Activated CD4-positive, CD25-positive, alpha-beta regulatory T cell (primary cell): ENCODE measurements at regions not wholly inside any gene's neighbourhood (a gene's known extent, or its start where the extent isn't known, plus 50 kb on each side); places are given as distances from the start of the nearest gene placed in this dataset.

Source experiments
- DNase-seq, 4 experiments: peaks; one replicate each; lab custom pipeline; 2025; lab: John Stamatoyannopoulos, UW

- no peak for DNase-seq
Observed at GRCh38 chr15:94677202-94677790, 445.9 kb downstream of the MCTP2 start.

DNA sequence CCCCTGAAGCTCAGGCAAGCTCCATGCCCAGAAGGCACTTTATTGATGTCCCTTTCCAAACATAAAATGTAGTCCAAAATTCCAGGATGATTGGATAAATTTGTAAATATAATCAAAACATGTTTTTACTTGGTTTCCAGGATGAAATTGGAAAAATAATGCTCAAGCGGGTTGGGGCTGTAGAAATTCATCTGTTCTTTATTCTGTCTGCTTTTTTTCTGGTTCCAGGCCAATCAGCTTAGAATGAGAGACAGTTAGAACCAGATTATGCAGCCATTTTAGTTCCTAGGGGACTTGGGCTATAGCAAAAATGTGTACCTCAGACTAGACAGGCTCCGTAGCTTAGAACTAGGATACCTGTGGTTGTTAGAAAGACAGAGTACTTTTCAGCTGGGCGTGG is 450.8 kb downstream of the MCTP2 start:
- no peak for DNase-seq

DNA sequence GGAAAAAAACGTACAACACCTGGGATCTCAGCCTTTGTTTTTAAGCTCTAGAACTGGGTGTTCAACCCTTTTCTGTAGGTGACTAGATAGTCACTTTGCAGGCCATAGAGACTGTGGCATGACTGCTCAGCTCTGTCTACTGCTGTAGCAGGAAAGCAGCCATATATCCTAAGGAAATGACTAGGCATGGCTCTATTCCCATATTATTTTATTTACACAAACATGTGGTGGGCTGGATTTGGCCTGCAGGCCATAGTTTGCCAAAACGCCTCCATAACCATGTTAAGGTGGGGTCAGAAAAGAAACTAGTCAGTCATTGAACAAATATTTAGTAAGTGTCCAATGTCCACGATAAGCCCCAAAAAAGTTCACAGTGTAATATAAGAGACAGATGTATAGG is 452.5 kb downstream of the MCTP2 start:
- DNase-seq, result no peak

DNA sequence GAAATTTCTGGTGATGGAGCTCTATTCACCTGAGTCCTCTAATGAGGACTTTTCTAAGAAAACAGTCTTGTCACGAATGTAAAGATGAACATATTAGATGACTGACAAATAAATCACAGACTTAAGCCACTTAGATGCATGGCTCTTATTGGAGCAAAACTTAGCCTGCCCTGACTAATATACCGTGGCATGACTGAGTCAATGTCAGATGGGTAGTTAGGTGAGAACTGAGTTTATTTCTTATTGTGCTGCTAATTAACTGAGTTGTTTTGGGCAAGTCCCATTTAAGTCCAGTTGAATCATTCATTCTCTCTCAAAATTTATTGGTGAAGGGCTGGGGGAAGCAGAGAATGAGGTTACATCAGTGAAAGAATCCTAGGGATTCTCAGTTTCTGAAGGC is 459.8 kb downstream of the MCTP2 start:
- DNase-seq, result no peak

DNA sequence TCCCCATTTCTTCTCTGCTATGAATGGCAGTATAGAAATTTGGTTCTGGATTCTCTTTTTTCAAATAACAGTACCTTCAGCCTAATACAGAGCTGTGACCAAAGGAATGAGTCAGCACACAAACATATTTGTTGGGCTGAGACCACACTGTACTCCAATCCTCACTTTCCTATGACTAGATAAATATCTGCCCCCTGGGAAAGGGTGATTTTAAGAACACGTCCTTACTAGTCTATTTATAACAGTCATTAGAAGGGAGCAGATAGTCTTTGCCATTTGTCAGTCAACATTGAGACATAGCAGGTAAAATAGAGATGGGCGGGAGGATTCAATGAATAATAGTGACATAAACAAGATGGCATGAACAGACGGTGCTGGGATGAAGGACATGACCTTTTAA is 461.3 kb downstream of the MCTP2 start:
- no peak for DNase-seq

DNA sequence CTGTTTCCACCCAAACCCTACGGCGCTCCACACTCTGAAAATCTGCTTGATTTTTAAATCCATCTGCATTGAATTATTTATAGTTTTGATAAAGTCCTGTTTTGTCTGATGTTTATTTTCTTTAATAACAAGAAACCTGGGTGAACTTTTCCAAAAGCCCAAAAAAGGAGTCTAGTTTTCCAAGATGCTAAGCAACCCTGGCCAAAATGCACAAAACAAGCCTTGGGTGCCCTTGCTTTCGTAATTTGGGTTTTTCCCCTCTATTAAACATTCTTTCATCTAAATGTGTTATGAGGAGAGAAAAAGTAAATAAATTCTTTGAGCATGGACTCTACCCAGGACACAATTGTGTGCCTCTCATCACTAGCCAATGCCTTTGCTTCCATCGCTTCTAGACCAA is 468.9 kb downstream of the MCTP2 start:
- no peak for DNase-seq

GRCh38 chr15:94701281-94701985 is 470.1 kb downstream of the MCTP2 start:
- no peak for DNase-seq

GRCh38 chr15:94703596-94703995 is 472.2 kb downstream of the MCTP2 start:
- DNase-seq, result no peak

DNA sequence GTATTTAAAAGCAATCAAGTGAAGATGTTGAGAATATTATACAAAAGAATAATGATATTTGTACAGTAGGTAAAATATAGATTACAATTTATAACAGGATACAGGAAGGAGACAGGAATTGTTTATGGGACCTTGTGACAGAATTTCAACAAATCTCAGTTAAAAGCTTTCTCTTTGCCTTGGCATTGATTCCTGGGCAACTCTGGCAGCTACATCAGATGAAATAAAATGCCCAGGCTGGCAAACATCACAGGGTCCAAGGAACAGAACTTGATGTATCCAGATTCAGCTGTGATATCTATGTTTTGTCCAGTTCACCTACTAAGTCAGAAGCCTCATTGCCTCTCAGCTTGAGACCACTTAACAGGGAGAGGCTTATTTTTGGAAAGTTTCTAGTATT is 473.1 kb downstream of the MCTP2 start:
- no peak for DNase-seq

GRCh38 chr15:94704946-94705345 is 473.6 kb downstream of the MCTP2 start:
- no peak for DNase-seq

DNA sequence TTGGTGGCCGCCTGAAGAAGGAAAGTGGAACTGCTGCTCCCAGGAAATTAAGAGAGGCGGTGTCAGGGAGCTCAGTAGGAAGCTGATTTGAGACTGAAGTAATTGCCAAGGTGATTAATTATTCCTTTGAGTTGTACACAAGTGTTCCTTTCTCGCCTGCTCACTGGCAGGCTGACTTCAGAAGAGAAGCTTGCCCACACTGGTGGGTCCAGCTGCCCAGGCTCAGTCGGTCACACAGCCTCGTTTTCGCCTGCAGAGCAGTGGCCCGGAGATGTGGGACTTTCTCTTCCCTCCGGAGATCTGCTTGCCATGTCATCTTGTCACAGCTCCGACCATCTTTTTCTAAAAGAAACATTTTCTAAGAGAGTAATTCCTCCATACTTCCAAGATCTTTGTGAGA is 478.0 kb downstream of the MCTP2 start:
- no peak for DNase-seq

DNA sequence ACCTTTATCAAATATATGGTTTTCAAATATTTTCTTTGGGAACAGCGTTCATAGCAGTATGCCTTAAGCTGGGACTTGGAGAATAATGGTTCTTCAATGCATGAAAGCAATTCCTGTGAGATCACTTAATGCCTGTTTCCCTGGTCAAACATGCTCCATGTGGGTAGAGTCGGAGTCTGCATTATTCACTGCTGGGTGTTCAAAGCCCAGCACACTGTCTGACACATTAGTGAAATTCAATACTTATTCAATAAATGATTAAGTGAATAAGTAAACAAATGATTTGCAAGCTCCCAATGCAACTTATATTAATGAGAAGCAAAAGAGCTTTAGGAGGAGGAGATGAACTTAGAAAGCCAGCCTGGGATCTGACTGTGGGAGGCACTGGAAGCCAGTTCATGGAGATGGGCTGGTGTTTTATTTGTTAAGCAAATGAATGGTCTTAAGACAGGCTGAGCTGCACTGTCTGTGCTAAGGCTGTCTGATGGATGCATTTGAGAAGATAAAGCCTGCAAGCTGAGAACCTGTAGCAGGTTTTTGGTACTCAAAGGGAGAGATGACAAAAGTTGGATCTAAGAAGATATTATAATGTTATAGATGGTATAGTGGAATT is 490.8 kb downstream of the MCTP2 start:
- DNase-seq, result no peak

GRCh38 chr15:94723801-94724200 is 492.4 kb downstream of the MCTP2 start:
- DNase-seq, result no peak

- DNase-seq, result no peak
Observed at GRCh38 chr15:94731286-94731685, 499.9 kb downstream of the MCTP2 start.

DNA sequence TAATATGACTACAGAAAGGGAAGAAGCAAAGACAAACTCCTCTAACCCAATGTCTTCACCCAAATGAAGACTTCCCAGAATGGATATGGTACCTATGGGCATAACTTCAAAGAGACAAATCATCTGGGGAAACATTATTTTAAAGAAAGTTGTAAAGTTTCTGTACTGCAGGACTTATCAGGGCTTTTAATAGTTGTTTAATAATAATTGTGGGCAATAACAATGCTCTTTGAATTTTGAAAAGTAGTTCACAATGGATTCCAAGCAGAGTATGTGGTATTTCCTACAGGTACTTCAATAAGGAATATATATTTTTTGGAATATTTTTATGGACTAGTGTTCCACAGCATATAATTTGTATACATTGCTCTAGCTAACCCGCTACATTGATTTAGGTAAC is 503.1 kb downstream of the MCTP2 start:
- DNase-seq, result no peak

DNA sequence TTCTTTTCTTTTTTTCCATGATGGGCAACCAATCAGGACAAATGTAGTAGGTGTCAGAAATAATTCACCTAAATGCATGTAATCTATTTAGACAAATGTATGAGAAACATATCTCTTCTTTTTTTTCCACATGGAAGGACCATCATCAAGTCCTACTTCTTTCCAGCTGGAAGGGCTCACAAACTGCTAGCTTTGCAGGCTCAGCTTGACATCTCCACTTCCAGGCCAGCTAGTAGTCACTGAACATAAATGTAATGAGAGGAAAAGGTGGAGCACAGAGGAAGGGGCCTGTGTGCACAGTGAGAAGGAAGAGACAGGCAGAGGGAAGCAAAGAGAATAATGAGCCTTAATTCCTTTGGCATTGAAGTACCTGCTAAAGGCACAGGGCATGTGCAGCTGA is 504.9 kb downstream of the MCTP2 start:
- DNase-seq, result no peak

DNA sequence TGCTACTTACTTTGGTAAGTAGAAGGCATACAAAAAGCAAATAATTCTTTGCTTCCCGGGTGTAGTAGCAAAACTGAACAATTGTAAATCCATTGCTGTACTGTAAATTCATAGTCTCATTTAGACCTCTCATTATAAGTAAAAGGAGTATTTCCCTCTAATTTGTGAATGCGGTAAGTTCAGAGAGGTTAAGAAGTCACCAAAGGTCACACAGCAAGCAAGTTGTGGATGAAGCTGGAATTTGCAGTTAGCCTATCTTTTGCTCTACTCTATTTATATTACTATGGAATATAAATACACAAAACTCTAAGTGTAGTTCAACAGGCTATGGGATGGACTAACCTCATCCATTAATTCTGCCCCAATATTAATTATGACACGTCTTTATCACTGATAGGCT is 508.3 kb downstream of the MCTP2 start:
- DNase-seq, result no peak

- no peak for DNase-seq
Observed at GRCh38 chr15:94740469-94740868, 509.1 kb downstream of the MCTP2 start.

DNA sequence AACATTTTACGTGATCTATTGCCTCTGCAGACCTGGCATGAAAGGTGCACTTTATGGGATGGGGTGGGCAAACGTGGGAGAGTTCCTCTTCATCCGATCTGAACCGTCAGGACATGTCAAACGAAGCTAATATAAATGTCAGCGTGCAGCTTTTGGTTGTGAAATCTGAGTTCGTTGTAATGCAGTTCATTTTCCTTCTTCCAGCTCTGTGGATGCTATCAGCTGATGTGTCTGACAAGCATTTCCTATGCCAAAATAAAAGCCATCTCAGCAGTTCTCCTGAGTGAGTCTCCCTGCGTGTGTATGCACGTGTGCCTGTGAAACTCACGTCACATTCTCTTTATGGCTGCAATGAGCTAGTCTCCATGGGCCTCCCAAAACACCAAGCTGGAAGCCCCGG is 512.3 kb downstream of the MCTP2 start:
- no peak for DNase-seq

DNA sequence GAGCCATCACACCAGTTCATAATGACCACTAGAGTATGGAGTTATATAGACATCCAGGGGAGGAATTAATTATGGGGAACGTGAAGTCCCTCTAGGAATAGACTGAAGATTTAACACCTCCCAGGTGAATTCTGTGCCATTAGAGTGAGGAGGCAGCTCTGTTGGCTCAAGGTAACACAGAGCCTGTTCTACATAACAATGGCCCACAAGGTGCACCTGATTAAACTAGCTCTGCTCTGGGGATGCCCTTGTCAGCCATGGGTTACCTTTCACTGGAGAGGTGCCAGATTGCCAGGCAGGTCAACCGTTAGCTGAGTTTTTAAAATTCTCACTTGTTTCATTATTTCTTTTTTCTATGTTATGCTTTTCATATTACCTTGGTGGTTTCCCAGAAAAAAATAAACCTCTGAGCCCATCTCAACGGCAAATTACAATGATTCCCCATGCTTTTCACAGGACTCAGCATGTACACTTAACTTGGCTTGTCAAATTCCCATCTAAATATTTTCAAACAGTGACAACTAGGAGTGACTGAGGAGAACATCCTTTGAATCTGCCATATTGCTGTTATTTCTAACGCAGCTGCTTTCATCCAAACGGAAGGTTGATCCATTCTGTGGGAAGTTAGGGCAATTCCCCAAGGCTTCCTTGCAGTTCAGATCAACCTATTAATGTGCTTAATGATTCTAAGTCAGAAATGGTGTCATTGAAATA is 512.9 kb downstream of the MCTP2 start:
- DNase-seq, result no peak

DNA sequence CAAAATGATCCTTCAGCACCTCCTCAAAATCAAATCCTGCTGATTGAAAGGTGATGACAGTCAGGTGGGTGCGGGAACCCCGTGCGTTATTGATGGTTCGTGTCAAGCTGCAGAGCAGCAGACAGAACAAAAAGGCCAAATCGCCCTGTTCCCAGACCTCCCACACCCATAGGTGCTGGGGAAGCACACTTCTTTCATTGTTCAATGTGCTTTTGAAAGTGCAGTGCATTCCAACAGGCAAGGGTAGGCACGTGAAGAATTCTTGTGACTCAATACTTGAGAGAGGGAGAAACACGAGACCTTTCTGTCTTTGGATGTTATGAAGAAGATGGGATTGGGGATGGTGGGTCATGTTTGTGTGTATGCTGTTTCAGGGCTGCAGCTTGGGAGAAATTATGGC is 514.0 kb downstream of the MCTP2 start:
- DNase-seq, result no peak

- no peak for DNase-seq
Observed at GRCh38 chr15:94747510-94747909, 516.1 kb downstream of the MCTP2 start.
